ENCODE measurements at regions not wholly inside any gene's neighbourhood (a gene's known extent, or its start where the extent isn't known, plus 50 kb on each side); places are given as distances from the start of the nearest gene placed in this dataset.

GRCh38 chr5:133698646-133699526 is 86.5 kb upstream of the FSTL4 start:
- Histone ChIP-seq H3K4me1 (peaks cover 16% of the 10 kb centered on the region), H3K9me3 (replicated peaks) (no peaks in the 10 kb centered on the region), H3K36me3 (no peaks in the 10 kb centered on the region), H3K4me3 (no peak overlapping the region), H3K27me3 (no peaks in the 10 kb centered on the region), H3K27ac (no peak overlapping the region)
- no peak for DNase-seq

- DNase-seq, result no peak
- Histone ChIP-seq H3K36me3 (no peaks in the 10 kb centered on the region), H3K27me3 (no peaks in the 10 kb centered on the region), H3K4me3 (no peak overlapping the region), H3K4me1 (peaks cover 20% of the 10 kb centered on the region), H3K9me3 (replicated peaks) (no peaks in the 10 kb centered on the region), H3K27ac (no peak overlapping the region)
These were observed 85.9 kb upstream of the FSTL4 start for GRCh38 chr5:133698259-133698554.

- no peak for DNase-seq
- H3K4me3 ChIP-seq, result no peak overlapping the region
- peaks cover 20% of the 10 kb centered on the region for H3K4me1 ChIP-seq
- no peaks in the 10 kb centered on the region for H3K9me3 ChIP-seq (replicated peaks)
- H3K27me3 ChIP-seq, result no peaks in the 10 kb centered on the region
- H3K36me3 ChIP-seq, result no peaks in the 10 kb centered on the region
- H3K27ac ChIP-seq, result no peak overlapping the region
These were observed 85.4 kb upstream of the FSTL4 start for GRCh38 chr5:133697536-133698258.

- DNase-seq, result no peak
- Histone ChIP-seq H3K27me3 (no peaks in the 10 kb centered on the region), H3K4me1 (peaks cover 20% of the 10 kb centered on the region), H3K4me3 (no peak overlapping the region), H3K9me3 (replicated peaks) (no peaks in the 10 kb centered on the region), H3K36me3 (no peaks in the 10 kb centered on the region), H3K27ac (no peak overlapping the region)
These were observed 84.6 kb upstream of the FSTL4 start for GRCh38 chr5:133696782-133697507.

- Histone ChIP-seq H3K27ac (no peak overlapping the region), H3K36me3 (no peaks in the 10 kb centered on the region), H3K4me3 (no peak overlapping the region), H3K4me1 (peaks cover 20% of the 10 kb centered on the region), H3K27me3 (no peaks in the 10 kb centered on the region), H3K9me3 (replicated peaks) (no peaks in the 10 kb centered on the region)
- DNase-seq, result no peak
These were observed 83.8 kb upstream of the FSTL4 start for GRCh38 chr5:133696006-133696584.

GRCh38 chr5:133694181-133694831 is 82.0 kb upstream of the FSTL4 start:
- Histone ChIP-seq H3K9me3 (replicated peaks) (no peaks in the 10 kb centered on the region), H3K4me1 (peaks cover 20% of the 10 kb centered on the region), H3K27me3 (no peaks in the 10 kb centered on the region), H3K36me3 (no peaks in the 10 kb centered on the region), H3K27ac (peak overlapping the region; percentile 52), H3K4me3 (no peak overlapping the region)
- peak; percentile 78 to 88 for DNase-seq

- H3K36me3 ChIP-seq, result no peaks in the 10 kb centered on the region
- no peak overlapping the region for H3K4me3 ChIP-seq
- H3K27ac ChIP-seq, result no peak overlapping the region
- no peak for DNase-seq
- H3K9me3 ChIP-seq (replicated peaks), result no peaks in the 10 kb centered on the region
- no peaks in the 10 kb centered on the region for H3K27me3 ChIP-seq
- peaks cover 20% of the 10 kb centered on the region for H3K4me1 ChIP-seq
These were observed 79.1 kb upstream of the FSTL4 start for GRCh38 chr5:133691448-133691847.

GRCh38 chr5:133690746-133691145 is 78.4 kb upstream of the FSTL4 start:
- Histone ChIP-seq H3K4me1 (peaks cover 20% of the 10 kb centered on the region), H3K27me3 (no peaks in the 10 kb centered on the region), H3K4me3 (no peak overlapping the region), H3K36me3 (no peaks in the 10 kb centered on the region), H3K27ac (no peak overlapping the region), H3K9me3 (replicated peaks) (no peaks in the 10 kb centered on the region)
- no peak for DNase-seq

- Histone ChIP-seq H3K9me3 (replicated peaks) (no peaks in the 10 kb centered on the region), H3K4me1 (no peaks in the 10 kb centered on the region), H3K4me3 (no peak overlapping the region), H3K36me3 (no peaks in the 10 kb centered on the region), H3K27me3 (no peaks in the 10 kb centered on the region), H3K27ac (no peak overlapping the region)
- no peak for DNase-seq
These were observed 76.0 kb upstream of the FSTL4 start for GRCh38 chr5:133688391-133688790.

- H3K27me3 ChIP-seq, result no peaks in the 10 kb centered on the region
- no peaks in the 10 kb centered on the region for H3K9me3 ChIP-seq (replicated peaks)
- no peak overlapping the region for H3K4me3 ChIP-seq
- H3K27ac ChIP-seq, result no peak overlapping the region
- DNase-seq, result no peak
- H3K4me1 ChIP-seq, result no peaks in the 10 kb centered on the region
- H3K36me3 ChIP-seq, result no peaks in the 10 kb centered on the region
These were observed 75.1 kb upstream of the FSTL4 start for GRCh38 chr5:133687212-133688061.

GRCh38 chr5:133686566-133686965 is 74.2 kb upstream of the FSTL4 start:
- Histone ChIP-seq H3K36me3 (no peaks in the 10 kb centered on the region), H3K9me3 (replicated peaks) (no peaks in the 10 kb centered on the region), H3K27ac (no peak overlapping the region), H3K27me3 (no peaks in the 10 kb centered on the region), H3K4me3 (no peak overlapping the region), H3K4me1 (no peaks in the 10 kb centered on the region)
- no peak for DNase-seq

- Histone ChIP-seq H3K4me3 (no peak overlapping the region), H3K9me3 (replicated peaks) (no peaks in the 10 kb centered on the region), H3K27ac (no peak overlapping the region), H3K27me3 (no peaks in the 10 kb centered on the region), H3K4me1 (peaks cover 2% of the 10 kb centered on the region; the same call in 1 of the 2 replicates), H3K36me3 (no peaks in the 10 kb centered on the region)
- DNase-seq, result peak in 1 of 2 experiments; percentile 32
These were observed 73.2 kb upstream of the FSTL4 start for GRCh38 chr5:133685402-133686018.

Measured in SJCRH30 (cell line).